GM10248 (cell line): ENCODE measurements at regions not wholly inside any gene's neighbourhood (a gene's known extent, or its start where the extent isn't known, plus 50 kb on each side); places are given as distances from the start of the nearest gene placed in this dataset.

ENCODE experiments used
- CTCF ChIA-PET: fragments of 300-600 bp; sonication (Branson Sonifier 250); formaldehyde crosslinking; extraction: SDS; loops from one replicate; lab custom pipeline; 2021; ENCODE audit warnings: antibody characterized with exemption; lab: Yijun Ruan, JAX
- POLR2A ChIA-PET: fragments of 350-650 bp; sonication (Branson Sonifier 250); formaldehyde crosslinking; extraction: SDS; loops from one replicate; lab custom pipeline; 2020; ENCODE audit warnings: antibody characterized with exemption; lab: Yijun Ruan, JAX
- DNase-seq: peaks from one replicate; pipeline ENCODE4 v3.0.0; 2012; ENCODE audit errors: extremely low spot score
- TF ChIP-seq, protein P1 (sequence below): IDR thresholded peaks from 2 replicates; pipeline ENCODE4 v1.5.1; 2012; ENCODE audit warnings: mild to moderate bottlenecking, low read depth; ENCODE audit errors: extremely low read depth, missing control alignments, control extremely low read depth

GRCh38 chr19:31613683-31614219 is 264.5 kb upstream of the TSHZ3 start:
- ChIA-PET CTCF (no interaction called here), POLR2A (no interaction called here)
- TF ChIP-seq, protein P1, sequence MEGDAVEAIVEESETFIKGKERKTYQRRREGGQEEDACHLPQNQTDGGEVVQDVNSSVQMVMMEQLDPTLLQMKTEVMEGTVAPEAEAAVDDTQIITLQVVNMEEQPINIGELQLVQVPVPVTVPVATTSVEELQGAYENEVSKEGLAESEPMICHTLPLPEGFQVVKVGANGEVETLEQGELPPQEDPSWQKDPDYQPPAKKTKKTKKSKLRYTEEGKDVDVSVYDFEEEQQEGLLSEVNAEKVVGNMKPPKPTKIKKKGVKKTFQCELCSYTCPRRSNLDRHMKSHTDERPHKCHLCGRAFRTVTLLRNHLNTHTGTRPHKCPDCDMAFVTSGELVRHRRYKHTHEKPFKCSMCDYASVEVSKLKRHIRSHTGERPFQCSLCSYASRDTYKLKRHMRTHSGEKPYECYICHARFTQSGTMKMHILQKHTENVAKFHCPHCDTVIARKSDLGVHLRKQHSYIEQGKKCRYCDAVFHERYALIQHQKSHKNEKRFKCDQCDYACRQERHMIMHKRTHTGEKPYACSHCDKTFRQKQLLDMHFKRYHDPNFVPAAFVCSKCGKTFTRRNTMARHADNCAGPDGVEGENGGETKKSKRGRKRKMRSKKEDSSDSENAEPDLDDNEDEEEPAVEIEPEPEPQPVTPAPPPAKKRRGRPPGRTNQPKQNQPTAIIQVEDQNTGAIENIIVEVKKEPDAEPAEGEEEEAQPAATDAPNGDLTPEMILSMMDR = no peak
- DNase-seq = no peak

GRCh38 chr19:31616031-31616430 is 266.8 kb upstream of the TSHZ3 start:
- CTCF ChIA-PET = no interaction called here
- TF ChIP-seq, protein P1 = no peak
- POLR2A ChIA-PET = no interaction called here
- no peak for DNase-seq

DNA sequence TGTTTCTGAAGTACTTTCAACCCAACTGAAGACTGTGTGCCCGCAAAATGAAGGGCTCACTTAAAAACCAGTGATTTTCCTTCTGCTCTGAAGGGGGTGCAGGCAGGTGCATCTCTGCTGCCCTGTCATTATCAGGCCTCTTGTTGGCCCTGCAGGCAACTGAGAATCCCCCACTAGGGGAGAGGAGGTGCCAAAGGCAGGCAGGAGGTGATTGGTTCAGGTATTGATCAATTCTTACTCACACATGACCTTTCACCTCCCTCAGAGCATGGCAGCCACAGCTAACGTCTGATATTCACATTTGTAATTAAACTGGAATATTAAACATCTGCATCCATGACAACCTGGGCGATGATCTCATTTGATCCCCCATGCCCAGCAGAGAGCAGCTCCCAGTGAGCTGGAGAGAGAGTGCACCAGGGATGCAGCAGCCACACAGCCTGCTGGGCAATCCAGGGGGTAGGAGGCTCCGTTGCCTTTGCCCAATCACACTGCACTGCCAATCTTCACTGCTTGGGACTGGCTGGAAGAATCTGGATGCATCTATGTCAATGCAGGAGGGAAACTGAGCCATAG is 267.9 kb upstream of the TSHZ3 start:
- TF ChIP-seq, protein P1 = no peak
- ChIA-PET CTCF (no interaction called here), POLR2A (no interaction called here)
- DNase-seq = no peak

DNA sequence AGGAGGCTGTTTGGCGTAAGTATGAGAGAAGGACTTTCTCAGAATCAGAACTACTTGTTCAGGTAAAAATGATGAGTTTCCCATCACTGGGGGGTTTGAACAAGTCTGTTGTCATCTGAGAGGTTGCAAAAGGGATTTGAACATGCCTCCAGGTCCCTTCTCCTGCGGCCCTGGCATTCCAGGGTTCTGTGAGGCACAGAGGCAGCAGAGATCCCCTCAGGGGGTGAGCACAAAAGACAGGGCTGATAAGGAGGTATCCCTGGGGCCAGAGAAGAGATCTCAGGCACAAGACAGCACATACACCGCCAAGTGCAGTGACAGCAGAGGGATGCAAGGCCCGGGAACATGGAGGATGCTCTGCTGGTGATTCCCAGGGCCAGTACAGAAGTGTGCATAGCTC is 275.8 kb upstream of the TSHZ3 start:
- POLR2A ChIA-PET = no interaction called here
- CTCF ChIA-PET = no interaction called here
- DNase-seq = no peak
- TF ChIP-seq, protein P1 = no peak

DNA sequence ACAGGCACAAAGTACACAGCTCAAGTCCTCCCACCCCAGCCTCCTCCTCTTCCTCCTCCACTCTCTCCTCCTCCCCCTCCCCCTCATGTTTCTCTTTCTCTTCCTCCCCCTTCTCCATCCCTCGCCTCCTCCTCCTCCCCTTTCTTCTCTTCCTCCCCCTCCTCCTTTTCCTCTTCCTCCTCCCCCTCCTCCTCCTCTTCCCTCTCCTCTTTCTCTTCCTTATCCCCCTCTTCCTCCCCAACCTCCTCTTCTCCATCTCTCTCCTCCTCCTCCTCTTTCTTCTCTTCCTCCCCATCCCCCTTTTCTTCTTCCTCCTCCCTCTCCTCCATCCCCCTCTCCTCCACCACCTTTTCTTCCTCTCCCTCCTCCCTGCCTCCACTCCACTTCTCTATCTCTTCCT is 276.3 kb upstream of the TSHZ3 start:
- TF ChIP-seq, protein P1 = no peak
- no peak for DNase-seq
- POLR2A ChIA-PET = no interaction called here
- CTCF ChIA-PET = no interaction called here

- ChIA-PET CTCF (no interaction called here), POLR2A (no interaction called here)
- no peak for DNase-seq
- TF ChIP-seq, protein P1 = no peak
Measured at GRCh38 chr19:31626941-31627340, 277.7 kb upstream of the TSHZ3 start.
